ENCODE measurements at regions not wholly inside any gene's neighbourhood (a gene's known extent, or its start where the extent isn't known, plus 50 kb on each side); places are given as distances from the start of the nearest gene placed in this dataset.
"Not testable (repeated sequence)": the region's sequence is repeated elsewhere in the genome, so short reads cannot be mapped to it uniquely, and the experiment has no call there.

GRCh38 chr21:28135646-28136045, 857.0 kb downstream of the LTN1 start:
- DNase-seq (ENCODE audit: low read depth in 3 of 3) = no peak

DNA sequence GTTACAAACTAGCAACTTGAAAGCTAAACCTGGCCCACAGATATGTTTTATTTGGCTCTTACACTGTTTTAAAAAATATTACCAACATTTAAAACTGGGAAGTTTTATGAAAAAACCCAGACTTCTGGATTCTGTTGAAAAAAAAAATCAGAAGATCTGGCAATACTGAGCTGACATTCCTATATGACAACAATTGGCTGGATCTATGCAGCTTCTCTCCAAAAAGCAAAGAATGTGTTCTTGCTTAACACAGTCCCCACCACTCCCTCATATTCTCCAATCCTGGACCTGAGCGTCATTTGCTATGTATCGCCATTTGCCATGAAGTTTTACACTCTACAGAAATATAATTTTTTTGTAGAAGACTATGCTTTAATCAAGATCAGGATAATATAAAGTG, 859.6 kb downstream of the LTN1 start:
- no peak for DNase-seq (ENCODE audit: low read depth in 3 of 3)

GRCh38 chr21:28132713-28133112, 860.0 kb downstream of the LTN1 start:
- DNase-seq (ENCODE audit: low read depth in 3 of 3) = no peak

GRCh38 chr21:28127175-28127785, 865.4 kb downstream of the LTN1 start:
- DNase-seq (ENCODE audit: low read depth in 3 of 3) = no peak

GRCh38 chr21:28126521-28127174, 866.0 kb downstream of the LTN1 start:
- DNase-seq (ENCODE audit: low read depth in 3 of 3) = no peak

- no peak for DNase-seq (ENCODE audit: low read depth in 3 of 3)
Observed at GRCh38 chr21:28124541-28124940, 868.1 kb downstream of the LTN1 start.

GRCh38 chr21:28118570-28118969, 874.1 kb downstream of the LTN1 start:
- no peak for DNase-seq (ENCODE audit: low read depth in 3 of 3)

DNA sequence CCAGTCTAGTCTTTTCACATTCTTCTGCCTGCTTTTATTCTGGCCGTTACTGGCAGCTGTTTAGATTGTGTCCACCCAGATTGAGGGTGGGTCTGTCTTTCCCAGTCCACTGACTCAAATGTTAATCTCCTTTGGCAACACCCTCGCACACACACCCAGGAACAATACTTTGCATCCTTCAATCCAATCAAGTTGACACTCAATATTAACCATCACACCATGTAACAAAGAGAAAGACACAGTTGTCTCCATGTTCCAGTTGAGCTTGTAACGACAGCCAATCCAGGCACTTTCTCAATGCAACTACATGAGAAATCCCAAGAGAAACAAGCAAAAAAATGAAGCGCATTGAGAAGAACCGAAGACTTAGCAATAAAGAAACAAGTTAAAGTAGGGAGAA, 877.7 kb downstream of the LTN1 start:
- DNase-seq (ENCODE audit: low read depth in 3 of 3) = not testable (repeated sequence)

DNA sequence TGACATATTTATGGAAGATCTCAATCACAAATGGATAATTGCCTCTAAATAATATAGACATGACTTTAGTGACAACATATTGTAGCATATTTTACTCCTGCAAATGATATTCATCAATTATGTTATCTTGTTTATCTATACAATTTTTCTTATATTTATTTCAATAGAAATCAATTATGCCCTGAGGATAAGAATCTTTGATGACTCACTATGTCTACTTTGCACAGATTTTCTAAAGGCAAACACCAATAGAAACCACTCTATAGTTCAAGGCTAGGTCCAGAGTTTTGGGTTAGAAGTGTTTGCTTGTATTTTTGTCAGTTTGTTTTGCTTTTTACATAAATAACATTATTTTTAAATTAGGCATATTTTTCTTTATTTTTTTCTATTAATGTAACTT, 879.0 kb downstream of the LTN1 start:
- DNase-seq (ENCODE audit: low read depth in 3 of 3) = no peak

- no peak for DNase-seq (ENCODE audit: low read depth in 3 of 3)
Observed at GRCh38 chr21:28112511-28112910, 880.2 kb downstream of the LTN1 start.

DNA sequence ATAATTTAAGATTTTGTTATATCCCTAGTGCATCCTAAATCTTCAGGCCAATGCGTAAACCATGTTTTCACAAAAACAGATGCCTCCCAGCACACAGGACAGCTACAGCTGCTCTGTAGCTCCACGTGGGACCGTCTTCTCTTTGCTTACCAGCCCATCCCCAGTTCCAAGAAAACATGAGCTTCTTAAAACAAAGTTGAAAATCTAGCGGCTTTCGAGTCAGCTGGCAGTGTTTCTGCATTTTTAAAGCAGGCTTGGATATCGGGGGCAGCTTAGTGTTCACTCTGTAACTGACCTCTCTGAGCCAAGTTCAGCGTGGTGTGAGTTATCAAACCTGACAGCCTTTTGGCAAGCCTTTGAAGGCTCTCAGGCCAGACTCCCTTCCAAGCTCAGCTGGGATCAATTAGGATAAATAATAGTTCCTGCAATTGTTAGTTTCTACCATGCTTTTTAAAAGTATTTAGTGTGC, 881.5 kb downstream of the LTN1 start:
- no peak for DNase-seq (ENCODE audit: low read depth in 3 of 3)

- no peak for DNase-seq (ENCODE audit: low read depth in 3 of 3)
Observed at GRCh38 chr21:28110716-28111115, 882.0 kb downstream of the LTN1 start.

- no peak for DNase-seq (ENCODE audit: low read depth in 3 of 3)
Observed at GRCh38 chr21:28110074-28110473, 882.6 kb downstream of the LTN1 start.

DNA sequence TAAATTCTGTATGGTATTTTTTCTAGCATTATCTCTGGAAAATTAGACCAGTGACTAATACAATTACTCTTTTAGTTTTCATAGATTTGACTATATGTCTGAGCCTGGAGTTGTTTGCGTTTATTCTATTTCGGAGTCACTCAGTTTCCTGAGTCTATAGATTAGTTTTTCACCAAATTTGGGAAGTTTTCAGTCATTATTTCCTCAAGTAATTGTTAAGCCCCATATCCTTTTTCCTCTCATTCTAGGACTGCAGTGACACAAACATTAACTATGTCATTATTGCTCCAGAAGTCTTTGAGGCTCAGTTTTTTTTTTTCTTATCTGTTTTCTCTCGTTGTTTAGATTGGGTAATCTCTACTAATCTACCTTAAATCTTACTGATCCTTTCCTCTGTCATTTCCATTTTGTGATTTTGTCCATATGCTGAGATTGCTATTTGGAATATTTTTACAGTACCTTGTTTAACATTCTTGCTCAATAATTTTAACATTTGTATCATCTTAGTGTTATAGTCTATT, 886.2 kb downstream of the LTN1 start:
- no peak for DNase-seq (ENCODE audit: low read depth in 3 of 3)

DNA sequence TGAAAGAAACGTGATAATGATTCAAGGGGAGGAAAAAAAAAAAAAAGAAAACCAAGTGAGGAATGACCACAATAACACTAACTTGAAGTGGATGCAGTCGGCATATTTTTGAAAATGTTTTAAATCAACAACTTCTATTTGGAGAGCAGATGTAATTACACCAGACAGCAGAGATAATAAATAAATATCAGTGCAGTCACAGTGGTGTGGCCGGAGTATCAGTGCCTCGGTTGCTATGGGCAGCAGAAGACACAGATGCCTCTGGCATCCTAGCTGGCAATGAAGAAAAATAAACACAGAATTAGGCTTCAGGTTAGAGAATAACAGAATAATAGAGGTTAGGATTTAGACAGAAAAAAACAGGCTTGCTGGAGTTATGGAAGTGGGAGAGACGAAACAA, 888.3 kb downstream of the LTN1 start:
- no peak for DNase-seq (ENCODE audit: low read depth in 3 of 3)

- no peak for DNase-seq (ENCODE audit: low read depth in 3 of 3)
Observed at GRCh38 chr21:28100366-28100765, 892.3 kb downstream of the LTN1 start.

- no peak for DNase-seq (ENCODE audit: low read depth in 3 of 3)
Observed at GRCh38 chr21:28099001-28099705, 893.5 kb downstream of the LTN1 start.

DNA sequence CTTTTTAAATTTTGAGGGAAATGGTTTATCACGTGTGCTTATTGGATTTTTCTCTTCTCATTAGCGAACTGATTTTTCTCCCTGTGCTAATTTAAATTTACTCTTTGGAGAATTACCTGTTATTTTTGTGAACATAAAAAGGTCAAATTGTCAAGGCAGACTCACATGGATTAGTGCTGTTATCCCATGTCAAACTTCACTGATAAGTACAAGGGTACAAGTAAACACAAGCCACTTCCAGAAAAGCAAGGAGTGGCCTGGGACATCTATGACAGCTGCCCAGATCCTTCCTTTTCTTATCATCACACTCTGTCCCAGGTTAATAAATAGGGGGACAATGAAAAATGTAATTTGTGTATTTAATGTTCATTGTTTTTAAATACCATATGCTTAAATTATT, 901.2 kb downstream of the LTN1 start:
- DNase-seq (ENCODE audit: low read depth in 3 of 3) = no peak

DNA sequence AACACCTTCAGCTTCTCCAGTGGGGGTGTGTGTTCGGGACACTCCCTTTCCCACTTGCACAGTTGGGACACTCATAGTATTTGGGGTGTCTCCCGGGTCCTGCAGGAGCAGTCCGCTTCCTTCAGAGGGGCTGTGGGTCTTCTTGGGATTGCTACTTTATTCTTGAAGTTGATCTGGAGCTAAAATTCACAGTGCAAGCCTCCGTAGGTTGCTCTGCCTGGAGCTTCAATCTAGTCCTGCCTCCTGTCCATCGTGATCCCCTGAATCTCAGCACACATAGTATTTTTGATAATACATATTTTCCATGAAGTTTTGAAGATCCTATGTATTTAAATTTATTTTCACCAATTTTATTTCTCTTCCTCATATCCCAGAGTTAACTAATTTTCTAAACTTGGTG, 902.1 kb downstream of the LTN1 start:
- DNase-seq (ENCODE audit: low read depth in 3 of 3) = no peak

- DNase-seq (ENCODE audit: low read depth in 3 of 3) = no peak
Observed at GRCh38 chr21:28089599-28090441, 902.9 kb downstream of the LTN1 start.

DNA sequence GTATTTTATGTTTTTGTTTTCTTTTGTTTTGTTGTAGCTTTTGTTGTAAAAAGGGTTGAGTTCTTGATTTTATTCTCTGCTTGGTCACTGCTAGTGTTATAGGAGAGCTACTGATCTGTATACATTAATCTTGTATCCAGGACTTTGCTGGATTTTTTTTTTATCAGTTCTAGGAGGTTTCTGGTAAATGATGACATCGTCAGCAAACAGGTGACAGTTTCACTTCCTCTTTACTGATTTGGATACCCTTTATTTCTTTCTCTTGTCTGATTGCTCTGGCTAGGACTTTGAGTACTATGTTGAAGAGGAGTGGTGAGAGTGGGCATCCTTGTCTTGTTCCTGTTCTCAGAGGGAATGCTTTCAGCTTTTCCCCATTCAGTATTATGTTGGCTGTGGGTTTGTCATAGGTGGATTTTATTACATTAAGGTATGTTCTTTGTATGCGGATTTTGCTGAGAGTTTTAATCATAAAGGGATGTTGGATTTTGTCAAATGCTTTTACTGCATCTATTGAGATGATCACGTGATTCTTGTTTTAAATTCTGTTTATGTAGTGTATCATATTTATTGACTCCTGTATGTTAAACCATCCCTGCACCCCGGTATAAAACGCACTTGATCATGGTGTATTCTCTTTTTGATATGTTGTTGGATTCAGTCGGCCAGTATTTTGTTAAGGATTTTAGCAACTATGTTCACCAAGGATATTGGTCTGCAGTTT, 905.7 kb downstream of the LTN1 start:
- DNase-seq (ENCODE audit: low read depth in 3 of 3) = no peak
